Pons (tissue), 1 donor: ENCODE measurements at regions not wholly inside any gene's neighbourhood (a gene's known extent, or its start where the extent isn't known, plus 50 kb on each side); places are given as distances from the start of the nearest gene placed in this dataset.

Experiments used
- DNase-seq: peaks from one replicate; pipeline ENCODE4 v3.0.0-alpha.2; 2016; ENCODE audit warnings: low spot score

DNA sequence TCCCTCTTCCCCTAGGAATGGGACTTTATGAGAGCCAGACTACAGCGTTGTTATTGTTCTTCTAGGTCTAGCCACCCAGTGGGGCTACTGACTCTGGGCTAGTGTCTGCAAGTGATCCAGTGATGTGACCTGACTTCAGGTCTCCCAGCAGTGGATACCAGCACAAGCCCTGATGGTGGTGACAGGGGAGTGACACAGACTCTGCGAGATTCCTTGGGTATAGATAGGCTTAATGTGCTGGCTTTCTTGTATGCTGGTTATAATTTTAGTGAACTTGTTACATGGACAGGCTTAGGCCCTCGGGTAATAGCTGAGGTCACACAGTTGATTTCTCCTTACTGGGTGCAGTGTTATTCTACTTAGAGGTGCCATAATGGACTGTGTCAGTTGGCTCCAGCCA is 106.9 kb downstream of the TBC1D30 start:
- no peak for DNase-seq

DNA sequence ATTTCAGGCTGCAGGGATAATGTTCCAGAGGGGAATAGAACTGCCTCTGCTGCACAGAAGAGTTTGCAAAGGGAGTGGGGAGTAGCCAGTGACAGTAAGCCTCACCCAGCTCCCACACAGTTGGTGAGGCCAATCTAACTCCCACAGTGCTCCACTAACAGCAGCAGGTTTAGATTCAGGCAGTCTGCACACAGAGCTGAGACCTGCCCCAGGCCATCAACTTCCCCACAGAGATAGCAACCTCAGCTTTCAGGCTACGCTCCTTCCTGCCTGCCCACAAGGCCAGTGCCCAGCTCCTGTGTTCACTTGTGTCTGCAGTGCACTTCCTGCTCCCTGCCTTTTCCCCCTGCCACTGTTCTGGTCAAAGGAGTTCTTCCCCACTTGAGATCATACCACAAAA is 107.5 kb downstream of the TBC1D30 start:
- DNase-seq, result no peak

DNA sequence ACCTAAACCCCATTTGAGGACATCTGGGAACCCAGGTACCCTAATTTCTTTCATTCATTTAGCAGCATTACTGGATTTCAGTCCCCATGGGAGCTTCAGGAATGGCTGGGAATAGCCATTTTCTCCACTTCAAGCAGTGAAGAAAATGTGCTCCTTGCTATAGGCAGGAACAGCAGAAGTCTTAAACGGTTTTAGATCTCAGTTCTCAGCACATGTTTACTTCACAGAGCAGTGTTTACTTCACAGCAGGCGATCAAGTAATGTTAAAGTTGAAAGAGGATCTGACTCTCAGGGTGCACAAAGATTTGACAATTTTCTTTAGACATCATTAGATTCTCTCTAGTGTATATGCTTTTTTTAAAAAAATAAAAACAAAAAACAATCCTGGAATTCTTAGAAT is 109.3 kb downstream of the TBC1D30 start:
- DNase-seq, result no peak

DNA sequence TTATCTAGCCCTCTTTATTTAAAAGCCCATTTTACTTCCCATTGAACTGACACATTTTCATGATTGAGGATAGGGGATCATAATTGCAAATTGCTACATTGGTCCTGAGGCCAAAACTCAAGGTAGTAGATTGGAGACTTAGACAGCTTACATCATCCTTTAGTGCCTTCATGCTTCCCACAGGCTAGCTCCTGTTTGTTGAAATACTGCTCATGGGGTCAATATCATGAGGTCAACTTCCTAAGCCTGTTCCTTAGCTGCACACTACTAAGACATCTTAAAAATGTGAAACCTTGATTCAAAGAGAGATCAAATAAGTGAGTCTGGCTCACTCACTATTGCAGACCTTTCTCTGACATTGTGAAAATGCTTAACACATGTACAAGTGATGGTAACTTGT is 113.0 kb downstream of the TBC1D30 start:
- DNase-seq, result no peak

DNA sequence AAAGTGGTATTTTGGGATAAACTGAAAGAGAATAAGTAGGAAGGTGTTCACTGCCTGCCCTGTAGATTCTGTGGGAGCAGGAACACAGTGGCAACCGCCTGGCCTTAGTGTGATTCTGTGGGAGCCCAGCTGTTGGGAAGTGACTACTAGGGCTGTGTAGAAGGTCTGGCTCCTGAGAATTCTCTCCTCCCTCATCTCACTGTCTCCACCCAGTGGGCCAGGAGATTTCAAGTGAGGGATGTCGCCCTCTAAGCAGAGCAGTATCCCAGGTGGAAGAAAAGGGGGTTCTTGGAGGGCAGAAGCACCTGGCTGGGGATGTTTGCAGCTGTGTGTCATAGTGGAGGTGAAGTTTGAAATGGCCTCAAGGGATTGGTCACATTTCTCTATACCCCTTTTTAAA is 113.7 kb downstream of the TBC1D30 start:
- no peak for DNase-seq

DNA sequence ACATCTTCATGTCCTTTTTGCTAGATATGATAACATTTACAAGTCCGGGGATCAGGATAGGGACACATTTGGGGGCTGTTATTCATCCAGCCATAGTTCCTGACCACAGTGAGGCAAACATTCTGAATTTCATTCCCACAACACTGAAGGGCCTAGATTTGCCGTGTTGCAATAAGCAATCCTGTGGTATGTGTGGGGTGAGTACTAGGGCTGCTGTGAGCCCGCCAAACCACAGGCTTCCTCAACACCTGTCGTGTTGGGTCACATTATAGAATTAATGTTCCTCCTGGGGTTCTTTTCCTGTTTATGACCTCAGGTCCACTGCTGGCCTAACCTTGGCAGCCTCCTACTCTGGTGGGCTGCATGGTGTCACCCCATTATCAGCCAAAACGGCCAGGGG is 119.2 kb downstream of the TBC1D30 start:
- DNase-seq, result no peak

DNA sequence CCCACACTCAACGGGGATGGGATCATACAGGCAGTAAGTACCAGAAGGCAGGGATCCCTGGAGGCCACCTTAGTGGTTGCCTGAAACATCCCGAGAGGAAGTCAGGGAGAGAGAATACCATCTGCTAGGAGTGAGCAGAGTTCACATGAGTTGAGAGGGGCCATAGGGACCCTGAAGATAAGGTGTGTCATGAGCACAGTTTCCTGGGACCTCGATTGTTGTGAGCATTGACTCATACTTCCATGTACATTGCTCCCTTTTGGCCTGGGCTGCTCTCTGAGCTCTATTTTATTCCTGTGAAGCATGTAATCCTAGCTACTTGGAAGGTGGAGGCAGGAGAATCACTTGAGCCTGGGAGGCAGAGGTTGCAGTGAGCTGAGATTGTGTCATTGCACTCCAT is 120.5 kb downstream of the TBC1D30 start:
- no peak for DNase-seq

DNA sequence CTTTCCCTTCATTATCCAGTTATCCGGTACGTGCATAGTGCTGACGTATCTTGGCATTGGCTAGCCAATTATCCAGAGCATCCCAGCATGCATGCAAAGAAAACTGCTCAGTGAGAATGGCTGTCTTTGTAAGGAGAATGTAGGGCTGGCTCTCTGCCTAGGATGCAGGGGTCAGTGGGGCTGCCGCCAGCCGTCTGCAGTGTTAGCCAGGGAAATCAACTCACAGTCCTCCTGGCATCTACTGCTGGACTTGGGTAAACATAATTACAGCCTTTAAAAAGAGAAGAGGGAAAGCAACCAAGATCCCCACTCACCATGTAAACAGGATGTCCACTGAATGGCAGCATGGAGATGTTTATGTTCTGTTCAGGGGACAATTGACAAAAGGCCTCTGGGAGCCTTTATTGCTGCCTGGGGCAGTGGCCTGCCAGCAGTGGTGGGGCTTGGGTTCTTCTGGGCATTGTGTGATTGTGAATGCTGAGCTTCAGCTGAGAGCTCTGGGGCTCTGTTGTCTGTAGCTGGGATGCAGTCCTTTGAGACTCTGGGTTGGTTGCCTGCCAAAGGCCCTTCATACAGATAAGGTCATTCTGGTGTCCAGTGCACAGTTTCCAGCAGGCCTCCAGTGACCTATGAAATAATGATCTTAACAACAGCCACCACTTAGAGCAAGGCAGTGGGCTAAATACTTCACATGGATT is 121.8 kb downstream of the TBC1D30 start:
- peak; percentile 99 for DNase-seq

DNA sequence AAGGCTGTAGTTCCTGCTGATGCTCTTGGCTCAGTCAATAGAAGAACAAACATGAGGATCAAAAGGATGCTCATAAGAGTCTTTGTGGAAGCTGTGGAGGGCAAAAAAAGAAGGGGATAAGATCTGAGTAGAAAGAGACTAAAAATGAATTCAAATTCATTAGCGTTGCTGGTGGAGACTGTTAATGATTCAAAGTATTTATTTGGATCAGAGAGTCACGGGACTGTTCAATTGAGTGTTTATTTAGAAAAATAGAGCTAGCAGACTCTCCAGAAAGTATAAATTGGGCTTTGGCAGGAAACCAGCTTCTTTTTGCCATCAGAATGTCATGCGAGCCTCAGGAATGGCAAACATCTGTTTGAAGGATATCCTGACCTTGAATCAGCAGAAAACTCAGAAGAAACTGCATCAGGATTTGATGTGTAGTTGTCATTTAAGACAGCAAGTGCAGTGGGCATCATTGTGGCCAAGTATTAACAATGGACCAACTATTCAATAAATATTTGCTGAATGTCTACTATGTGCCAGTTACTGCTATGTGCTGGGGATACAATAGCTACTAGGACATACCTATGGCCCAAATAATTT is 126.4 kb downstream of the TBC1D30 start:
- DNase-seq, result no peak

DNA sequence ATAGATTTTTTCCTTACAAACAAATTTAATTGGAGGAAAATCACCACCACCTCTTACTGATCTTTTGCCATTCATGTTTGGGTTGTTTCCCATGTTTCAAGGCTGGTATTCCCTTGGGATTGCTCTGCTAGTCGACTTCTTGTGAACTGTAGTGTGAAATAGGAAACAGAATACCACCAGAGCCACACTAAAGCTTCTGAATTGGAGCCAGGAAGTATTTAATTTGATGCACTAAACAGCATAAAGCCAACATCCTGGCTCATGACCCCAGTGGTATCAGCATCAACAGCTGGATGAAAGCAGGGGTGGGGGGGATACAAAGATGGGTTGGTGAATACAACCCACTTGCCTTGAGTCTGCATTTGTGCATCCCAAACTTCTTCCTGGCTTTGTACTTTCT is 127.5 kb downstream of the TBC1D30 start:
- DNase-seq, result no peak

DNA sequence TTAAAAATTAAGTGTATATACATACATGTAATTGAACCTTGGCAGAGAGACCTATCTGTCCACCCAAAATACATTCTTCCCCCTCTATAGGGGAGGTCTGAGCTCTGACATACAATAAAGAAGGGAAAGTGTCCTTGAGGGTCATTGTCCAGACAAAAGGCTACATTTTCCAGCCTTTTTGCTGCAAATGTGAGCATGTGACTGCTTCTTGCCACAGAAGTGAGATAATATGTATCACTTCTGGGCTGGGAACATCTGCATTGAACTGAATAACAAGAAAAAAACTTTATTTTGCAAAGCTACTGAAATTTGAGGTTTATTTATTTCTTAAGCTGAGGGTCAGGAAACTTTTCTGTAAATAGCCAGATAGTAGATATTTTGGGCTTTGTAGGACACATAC is 131.3 kb downstream of the TBC1D30 start:
- DNase-seq, result no peak

DNA sequence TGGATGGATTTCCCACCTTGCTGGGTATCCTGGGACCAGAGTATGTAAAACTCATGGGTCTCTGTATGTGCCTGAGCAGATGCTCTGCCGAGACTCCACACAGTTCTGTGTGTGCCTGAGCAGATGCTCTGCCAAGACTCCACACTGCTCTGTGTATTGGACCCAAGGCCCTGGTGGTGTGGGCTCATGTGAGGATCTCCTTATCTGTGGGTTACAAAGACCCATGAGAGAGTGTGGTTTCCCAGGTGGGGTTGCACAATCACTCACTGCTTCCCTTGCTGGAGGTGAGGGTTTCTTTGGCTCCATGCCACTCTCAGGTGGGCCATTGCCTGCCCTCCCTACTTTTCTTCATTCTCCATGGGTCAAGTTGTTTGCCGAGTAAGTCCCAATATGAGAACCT is 141.5 kb downstream of the TBC1D30 start:
- DNase-seq, result no peak

DNA sequence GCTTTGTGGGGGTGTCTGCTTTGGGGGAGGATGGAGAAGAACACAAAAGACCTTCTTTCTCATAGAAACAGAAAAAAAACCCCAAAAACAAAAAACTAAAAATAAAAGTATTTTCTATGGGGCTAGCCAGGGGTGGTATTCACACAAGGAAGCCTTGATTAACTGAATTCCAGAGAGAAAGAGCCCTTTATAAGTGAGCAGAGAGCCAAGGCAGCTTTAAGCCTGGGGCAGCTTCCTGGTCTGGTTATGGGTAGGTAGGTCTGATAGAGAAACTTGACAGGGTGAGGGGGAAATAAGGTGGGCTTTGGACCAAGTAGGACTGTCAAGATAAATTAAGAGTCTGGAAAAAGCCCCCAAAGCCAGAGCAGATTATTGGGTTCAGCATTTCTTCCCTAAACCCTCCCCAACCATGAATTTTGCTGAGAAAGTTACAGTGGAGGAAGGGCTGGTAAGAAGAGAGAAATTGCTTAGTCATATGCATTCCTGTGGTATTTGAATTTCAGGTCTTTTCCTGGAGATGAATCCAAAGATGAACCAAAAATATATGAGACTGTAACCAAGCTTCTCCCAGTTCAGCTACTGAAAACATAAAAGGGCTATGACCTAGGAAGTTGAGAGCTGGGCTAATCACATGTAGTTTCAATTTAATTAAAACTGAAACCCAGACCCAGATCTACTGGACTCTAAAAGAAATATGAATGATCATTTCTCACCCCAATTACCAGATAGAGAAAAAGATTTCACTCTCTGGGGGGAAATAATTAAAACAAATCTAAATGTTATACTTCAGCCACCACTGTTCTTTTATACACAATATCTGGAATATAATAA is 144.8 kb downstream of the TBC1D30 start:
- no peak for DNase-seq

DNA sequence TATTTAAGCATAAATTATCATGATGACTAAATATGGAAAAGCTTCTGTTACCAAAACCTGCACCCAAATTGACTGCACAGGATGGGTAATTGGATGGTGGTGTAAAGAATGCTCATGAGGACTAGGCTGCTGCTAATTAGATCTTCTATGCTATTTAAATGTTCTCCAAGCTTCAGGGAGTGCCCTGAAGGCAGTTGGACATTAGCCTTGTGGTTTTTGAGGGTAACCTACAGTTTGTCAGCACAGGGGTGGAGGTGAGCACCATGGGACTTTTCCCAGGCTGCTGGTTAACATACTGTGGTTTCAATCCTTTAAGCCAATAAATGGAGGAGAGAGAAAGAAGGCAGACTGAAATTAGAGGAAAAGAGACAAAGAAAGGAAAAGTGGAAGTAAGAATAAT is 145.0 kb downstream of the WIF1 start:
- no peak for DNase-seq

DNA sequence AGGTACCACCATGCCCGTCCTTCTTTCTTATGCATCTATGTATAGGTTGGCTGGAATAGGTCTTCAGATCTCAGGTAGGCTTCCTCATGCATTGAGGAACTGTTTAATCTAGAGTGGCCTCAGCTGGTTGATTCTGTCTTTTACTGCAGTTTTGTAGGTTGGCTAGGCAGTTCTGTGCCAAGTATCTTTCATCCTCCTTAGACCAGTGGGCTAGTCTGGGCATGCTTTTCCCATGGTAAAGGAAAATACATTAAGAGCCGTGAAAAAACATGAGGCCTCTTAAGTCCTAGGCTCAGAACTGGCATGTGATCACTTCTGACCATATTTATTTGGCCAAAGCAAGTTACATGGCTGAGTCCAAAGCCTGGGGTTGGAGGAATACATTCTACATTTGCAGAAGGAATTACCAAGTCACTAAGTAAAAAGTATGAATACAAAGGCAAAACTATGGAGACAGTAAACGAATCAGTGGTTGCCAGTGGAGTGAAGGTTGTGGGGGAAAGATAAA is 137.3 kb downstream of the WIF1 start:
- no peak for DNase-seq

DNA sequence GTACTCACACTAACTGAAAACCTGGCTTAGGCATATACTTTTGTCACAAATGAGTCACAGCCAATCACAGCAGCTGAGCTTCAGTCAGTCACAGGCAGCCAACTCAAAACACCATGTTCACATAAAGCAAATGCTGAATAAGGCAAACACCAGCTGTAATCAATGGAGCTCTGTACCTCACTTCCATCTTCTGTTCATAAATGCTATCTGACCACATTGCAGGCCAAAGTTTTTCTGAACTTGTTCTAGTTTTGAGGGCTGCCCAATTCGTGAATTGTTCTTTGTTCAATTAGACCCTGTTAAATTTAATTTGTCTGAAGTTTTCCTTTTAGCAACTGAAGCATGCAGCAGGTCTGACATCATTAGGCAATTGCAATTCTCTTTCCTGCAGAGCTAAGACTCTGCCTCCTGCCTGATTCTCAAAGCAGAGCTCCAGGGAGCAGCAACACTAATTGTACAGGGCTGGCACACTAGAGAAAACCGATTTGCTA is 129.9 kb downstream of the WIF1 start:
- DNase-seq, result no peak

DNA sequence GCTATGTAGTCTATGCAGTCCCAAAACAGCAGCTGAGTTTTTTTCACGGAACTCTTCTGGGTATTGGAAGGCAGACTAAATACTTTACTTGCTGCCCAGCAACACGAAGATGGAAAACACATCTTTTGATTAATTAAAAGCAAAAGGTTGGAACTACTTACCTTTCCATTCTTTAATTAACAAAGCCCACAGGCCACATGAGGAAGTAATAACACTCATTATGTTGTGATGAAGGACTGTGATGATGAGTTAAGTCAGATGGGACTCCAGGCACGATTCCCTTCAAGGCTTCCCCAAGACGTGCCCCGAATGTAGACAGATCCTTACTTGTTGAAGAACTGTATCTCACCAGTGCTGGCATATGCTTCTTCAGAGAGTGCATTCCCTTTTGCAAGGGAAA is 129.0 kb downstream of the WIF1 start:
- no peak for DNase-seq

DNA sequence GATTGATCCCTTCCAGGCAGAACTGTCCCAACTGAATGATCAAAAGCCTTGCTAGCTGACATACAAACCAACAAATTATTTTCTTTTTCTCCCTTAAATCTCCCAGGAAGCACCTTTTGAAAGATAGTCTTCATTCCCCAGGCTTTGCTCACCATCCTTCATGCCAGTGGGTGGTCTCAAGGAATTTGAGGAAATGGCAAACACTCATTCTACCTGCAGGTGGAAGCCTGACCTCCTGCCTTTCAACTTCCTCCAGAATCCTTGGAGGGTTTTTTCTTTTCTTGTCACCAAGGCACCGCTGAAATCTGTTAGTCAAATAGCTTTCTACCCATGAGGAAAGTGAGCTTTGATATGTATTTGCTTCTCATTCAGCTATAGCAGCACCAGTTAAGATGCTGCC is 128.5 kb downstream of the WIF1 start:
- no peak for DNase-seq

DNA sequence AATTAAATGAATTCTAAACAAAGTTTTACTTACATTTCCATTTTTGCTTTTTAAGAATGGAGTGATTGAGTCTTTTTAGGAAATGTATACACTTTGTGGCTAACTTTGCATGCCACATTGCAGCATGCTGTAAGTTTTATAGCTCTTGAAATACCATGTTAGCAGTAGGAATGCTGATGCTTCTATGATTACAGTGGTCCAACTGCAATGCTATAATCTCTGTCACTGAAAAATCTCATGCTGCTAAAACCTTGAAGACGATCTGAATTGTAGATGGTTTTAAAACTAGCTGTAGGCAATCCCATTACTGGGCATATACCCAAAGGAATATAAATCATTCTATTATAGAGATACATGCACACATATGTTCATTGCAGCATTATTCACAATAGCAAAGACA is 127.6 kb downstream of the WIF1 start:
- no peak for DNase-seq

DNA sequence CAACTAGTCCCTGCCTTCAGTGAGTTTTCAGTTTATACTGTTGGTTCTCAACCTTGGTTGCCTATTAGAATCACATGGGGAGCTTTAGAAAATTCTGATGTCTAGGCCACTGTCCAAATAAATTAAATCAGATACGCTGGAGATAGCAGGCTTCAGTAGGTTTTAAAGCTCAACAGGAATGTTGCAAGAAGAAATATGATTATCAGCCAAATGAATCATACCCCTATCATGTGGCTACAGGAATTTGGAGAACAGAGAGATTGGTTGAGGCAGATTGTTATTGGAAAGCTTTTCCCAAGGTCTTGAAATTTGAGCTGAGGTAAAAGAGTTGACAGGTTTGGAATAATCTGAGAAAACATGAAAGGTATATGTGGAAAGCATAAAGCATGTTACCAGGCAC is 125.3 kb downstream of the WIF1 start:
- DNase-seq, result no peak

DNA sequence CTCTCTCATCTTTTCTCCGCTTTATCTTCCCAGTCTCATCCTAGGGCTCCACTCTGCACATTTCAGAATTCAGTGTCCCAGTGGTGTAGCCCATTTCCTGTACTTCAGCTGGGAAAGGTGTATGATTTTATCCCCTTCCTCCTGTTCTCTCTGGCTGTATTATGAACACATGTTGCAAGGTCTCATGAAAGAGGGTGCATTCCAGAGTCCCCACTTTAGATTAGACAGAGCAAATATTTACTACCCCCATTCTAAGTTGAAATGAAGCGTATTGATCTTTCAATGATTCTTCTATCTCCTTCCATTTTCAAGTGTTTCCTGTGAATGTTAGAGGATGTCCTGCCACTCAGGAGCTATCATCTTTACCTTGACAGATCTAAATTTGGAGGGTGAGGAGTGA is 123.2 kb downstream of the WIF1 start:
- no peak for DNase-seq

DNA sequence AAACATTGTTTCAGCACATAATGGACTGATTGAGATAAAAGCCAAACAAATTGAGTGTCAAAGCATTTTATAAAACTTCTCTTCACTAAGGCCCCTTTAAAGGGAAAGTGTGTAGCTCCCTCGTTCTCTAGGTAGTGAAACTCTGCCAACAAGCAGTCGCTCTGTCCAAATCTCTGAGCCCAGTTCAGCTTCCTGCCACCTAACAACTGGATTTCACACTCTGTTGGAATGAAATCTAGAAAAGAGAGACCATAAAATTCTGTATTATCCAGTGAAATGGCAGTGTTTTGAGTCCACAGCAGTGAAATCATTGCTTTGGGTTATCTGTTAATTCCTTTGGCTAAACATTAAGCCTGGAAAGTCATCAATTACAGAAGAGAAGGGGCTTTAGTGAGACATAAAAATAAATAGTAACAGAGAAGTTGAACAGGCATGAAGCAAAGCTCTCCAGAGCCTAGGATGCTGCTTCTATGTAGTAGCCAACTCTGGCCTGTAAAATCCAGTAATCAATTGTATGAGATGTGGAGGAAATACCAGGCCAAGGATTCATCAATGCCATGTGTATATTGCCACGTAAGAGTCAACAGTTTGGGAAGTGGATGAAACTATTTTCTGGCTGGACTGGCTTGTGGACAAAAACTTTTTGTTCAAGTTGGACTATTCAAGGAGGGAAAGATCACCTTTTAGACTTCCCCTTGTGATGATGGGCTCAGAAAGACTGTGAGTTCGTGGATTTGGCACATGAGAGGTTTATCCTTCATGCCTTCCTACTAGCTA is 122.5 kb downstream of the WIF1 start:
- peak; percentile 67 for DNase-seq

DNA sequence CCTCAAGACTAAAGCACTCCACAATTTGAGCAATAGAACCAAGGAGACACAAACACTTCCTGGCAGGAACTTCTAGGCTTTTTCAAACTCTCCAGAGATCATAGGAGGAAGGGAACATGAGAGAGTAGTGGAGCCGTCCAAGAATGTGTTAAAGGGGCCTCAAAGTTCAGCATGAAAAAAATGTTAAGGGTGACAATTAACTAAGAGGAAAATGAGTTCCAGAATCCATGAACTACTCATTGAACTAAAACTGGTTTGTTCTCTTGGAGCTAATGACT is 122.0 kb downstream of the WIF1 start:
- DNase-seq, result no peak
